HG03066 (cell line): ENCODE measurements at regions not wholly inside any gene's neighbourhood (a gene's known extent, or its start where the extent isn't known, plus 50 kb on each side); places are given as distances from the start of the nearest gene placed in this dataset.

Source experiments
- ATAC-seq: cut with Tn5 transposase; IDR thresholded peaks from one replicate; pipeline ENCODE4 v1.9.1; 2021; ENCODE audit warnings: low read depth; ENCODE audit not compliant: unreplicated experiment

- ATAC-seq, result no peak
These were observed 83.3 kb upstream of the TNRC6C start for GRCh38 chr17:77875051-77875780.

- ATAC-seq, result no peak
These were observed 82.5 kb upstream of the TNRC6C start for GRCh38 chr17:77875881-77876509.

- no peak for ATAC-seq
These were observed 81.5 kb upstream of the TNRC6C start for GRCh38 chr17:77877036-77877435.

- no peak for ATAC-seq
These were observed 80.7 kb upstream of the TNRC6C start for GRCh38 chr17:77877646-77878355.

GRCh38 chr17:77879226-77879895, 79.1 kb upstream of the TNRC6C start:
- ATAC-seq, result no peak

GRCh38 chr17:77879896-77880280, 78.6 kb upstream of the TNRC6C start:
- ATAC-seq, result no peak

- ATAC-seq, result no peak
These were observed 77.6 kb upstream of the TNRC6C start for GRCh38 chr17:77880711-77881450.

- ATAC-seq, result peak; percentile 96
These were observed 77.0 kb upstream of the TNRC6C start for GRCh38 chr17:77881545-77881944.

GRCh38 chr17:77882040-77882439, 76.5 kb upstream of the TNRC6C start:
- ATAC-seq, result no peak

- ATAC-seq, result no peak
These were observed 75.9 kb upstream of the TNRC6C start for GRCh38 chr17:77882481-77883212.

- no peak for ATAC-seq
These were observed 75.3 kb upstream of the TNRC6C start for GRCh38 chr17:77883213-77883650.

- ATAC-seq, result no peak
These were observed 74.5 kb upstream of the TNRC6C start for GRCh38 chr17:77884019-77884418.

GRCh38 chr17:77884967-77885641, 73.4 kb upstream of the TNRC6C start:
- no peak for ATAC-seq

GRCh38 chr17:77885678-77886386, 72.7 kb upstream of the TNRC6C start:
- ATAC-seq, result no peak

- no peak for ATAC-seq
These were observed 72.1 kb upstream of the TNRC6C start for GRCh38 chr17:77886387-77886728.

GRCh38 chr17:77887110-77887463, 71.4 kb upstream of the TNRC6C start:
- no peak for ATAC-seq

- no peak for ATAC-seq
These were observed 70.8 kb upstream of the TNRC6C start for GRCh38 chr17:77887464-77888241.
